HEK293T (cell line): ENCODE measurements at regions not wholly inside any gene's neighbourhood (a gene's known extent, or its start where the extent isn't known, plus 50 kb on each side); places are given as distances from the start of the nearest gene placed in this dataset.

Source experiments
- BHLHE40 ChIP-seq: fragments of 450-650 bp; IDR thresholded peaks from 2 replicates; pipeline ENCODE4 v1.6.1; 2016; ENCODE audit warnings: mild to moderate bottlenecking, moderate library complexity, borderline replicate concordance
- ZNF384 ChIP-seq: fragments of 450-650 bp; IDR thresholded peaks from 2 replicates; pipeline ENCODE4 v1.6.1; 2016

DNA sequence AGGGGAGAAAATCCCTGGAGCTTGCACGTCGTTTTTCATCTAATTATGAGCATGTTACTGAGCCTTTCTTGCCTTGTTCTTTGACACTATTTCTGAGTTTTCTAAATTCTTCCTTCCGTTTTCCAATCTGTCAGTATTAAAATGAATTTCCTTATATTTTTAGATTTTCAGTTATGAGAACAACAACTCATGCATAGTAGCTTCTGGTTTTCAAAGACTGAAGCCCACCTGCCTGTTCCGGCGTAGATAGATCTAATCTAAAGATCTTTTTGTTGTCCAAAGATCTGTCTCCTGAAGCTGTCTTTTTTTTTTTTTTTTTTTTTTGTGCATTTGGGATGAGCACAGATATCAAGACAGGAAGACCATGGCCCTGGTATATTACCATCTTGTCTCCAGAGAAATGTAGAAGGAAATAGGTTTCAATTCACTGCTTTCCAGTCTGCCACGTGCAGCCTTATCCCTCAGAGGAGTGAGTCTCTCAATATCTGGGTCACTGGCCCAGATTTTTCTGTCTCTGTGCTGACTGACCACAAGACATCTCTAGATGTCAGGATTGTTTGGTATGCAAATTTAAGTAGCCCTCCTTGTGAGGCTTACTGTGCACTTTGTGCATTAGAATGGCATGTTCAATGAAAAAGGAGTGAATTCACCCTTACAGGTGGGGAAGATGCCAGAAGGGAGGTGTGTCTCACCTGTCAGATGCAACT, 222.3 kb upstream of the TMC3 start:
- no peak for TF ChIP-seq BHLHE40
- TF ChIP-seq ZNF384: no peak
